Left renal cortex interstitium (tissue), 4 donors: ENCODE measurements at regions not wholly inside any gene's neighbourhood (a gene's known extent, or its start where the extent isn't known, plus 50 kb on each side); places are given as distances from the start of the nearest gene placed in this dataset.

Experiments
- DNase-seq, 4 donors: peaks; one replicate each; pipeline ENCODE4 v3.0.0-alpha.2; 2013; ENCODE audit warnings: low read depth in 4 of 4, low spot score in 2 of 4, missing footprints in 1 of 4

GRCh38 chr3:168422843-168423242, 327.1 kb upstream of the GOLIM4 start:
- no peak for DNase-seq

- DNase-seq: no peak
Measured at GRCh38 chr3:168419091-168419490, 323.4 kb upstream of the GOLIM4 start.

- DNase-seq: peak in 1 of 4 donors; percentile 1
Measured at GRCh38 chr3:168417016-168417415, 321.3 kb upstream of the GOLIM4 start.

- DNase-seq: no peak
Measured at GRCh38 chr3:168416446-168416845, 320.7 kb upstream of the GOLIM4 start.

GRCh38 chr3:168414149-168414548, 318.4 kb upstream of the GOLIM4 start:
- DNase-seq: no peak

- no peak for DNase-seq
Measured at GRCh38 chr3:168407381-168407780, 311.7 kb upstream of the GOLIM4 start.

GRCh38 chr3:168405288-168405687, 309.6 kb upstream of the GOLIM4 start:
- DNase-seq: no peak

- no peak for DNase-seq
Measured at GRCh38 chr3:168398371-168399025, 302.8 kb upstream of the GOLIM4 start.

- no peak for DNase-seq
Measured at GRCh38 chr3:168396861-168397260, 301.1 kb upstream of the GOLIM4 start.

- DNase-seq: no peak
Measured at GRCh38 chr3:168395551-168395950, 299.8 kb upstream of the GOLIM4 start.

GRCh38 chr3:168394439-168394838, 298.7 kb upstream of the GOLIM4 start:
- DNase-seq: no peak

- no peak for DNase-seq
Measured at GRCh38 chr3:168386301-168386700, 290.6 kb upstream of the GOLIM4 start.

GRCh38 chr3:168384990-168385389, 289.3 kb upstream of the GOLIM4 start:
- no peak for DNase-seq

- DNase-seq: no peak
Measured at GRCh38 chr3:168383573-168383972, 287.8 kb upstream of the GOLIM4 start.

GRCh38 chr3:168371846-168372245, 276.1 kb upstream of the GOLIM4 start:
- no peak for DNase-seq

GRCh38 chr3:168364967-168365366, 269.2 kb upstream of the GOLIM4 start:
- DNase-seq: no peak

- DNase-seq: no peak
Measured at GRCh38 chr3:168362661-168363247, 267.0 kb upstream of the GOLIM4 start.

- no peak for DNase-seq
Measured at GRCh38 chr3:168362156-168362555, 266.4 kb upstream of the GOLIM4 start.

- DNase-seq: no peak
Measured at GRCh38 chr3:168360993-168361392, 265.3 kb upstream of the GOLIM4 start.

- peak in 1 of 4 donors; percentile 21 for DNase-seq
Measured at GRCh38 chr3:168342946-168343850, 247.5 kb upstream of the GOLIM4 start.
